H9 (cell line): ENCODE measurements at regions not wholly inside any gene's neighbourhood (a gene's known extent, or its start where the extent isn't known, plus 50 kb on each side); places are given as distances from the start of the nearest gene placed in this dataset.

Experiments used
- DNase-seq: peaks from one replicate; pipeline ENCODE4 v3.0.0-alpha.2; 2017
- H2AFZ ChIP-seq: one replicate; pipeline ENCODE4 v1.6.1; 2013; ENCODE audit warnings: mild to moderate bottlenecking, low read length, control low read depth, moderate library complexity
- H2AK5ac ChIP-seq: 2 replicates; pipeline ENCODE4 v1.6.1; 2013; ENCODE audit warnings: low read length, control low read depth, mixed read lengths; ENCODE audit not compliant: insufficient read length
- H2BK120ac ChIP-seq: one replicate; pipeline ENCODE4 v1.6.1; 2013; ENCODE audit warnings: low read depth, mild to moderate bottlenecking, low read length, control low read depth, inconsistent platforms; ENCODE audit not compliant: poor library complexity, severe bottlenecking
- H2BK12ac ChIP-seq: 2 replicates; pipeline ENCODE4 v1.6.1; 2013; ENCODE audit warnings: low read length, control low read depth, mixed read lengths, low read depth; ENCODE audit not compliant: insufficient read length
- H2BK15ac ChIP-seq: 2 replicates; pipeline ENCODE4 v1.6.1; 2013; ENCODE audit warnings: low read depth, low read length, control low read depth
- H2BK20ac ChIP-seq: one replicate; pipeline ENCODE4 v1.6.1; 2013; ENCODE audit warnings: low read depth, mild to moderate bottlenecking, low read length, control low read depth, inconsistent platforms; ENCODE audit not compliant: poor library complexity, severe bottlenecking
- H2BK5ac ChIP-seq: 2 replicates; pipeline ENCODE4 v1.6.1; 2013; ENCODE audit warnings: low read length, control low read depth, mixed read lengths; ENCODE audit not compliant: insufficient read length
- H3K14ac ChIP-seq: 2 replicates; pipeline ENCODE4 v1.6.1; 2013; ENCODE audit warnings: low read length, control low read depth; ENCODE audit not compliant: insufficient read depth
- H3K18ac ChIP-seq: 2 replicates; pipeline ENCODE4 v1.6.1; 2013; ENCODE audit warnings: low read depth, mild to moderate bottlenecking, mixed read lengths, low read length, control low read depth; ENCODE audit not compliant: insufficient read length
- H3K23ac ChIP-seq: 2 replicates; pipeline ENCODE4 v1.6.1; 2013; ENCODE audit warnings: low read length, control low read depth, mixed read lengths, low read depth; ENCODE audit not compliant: insufficient read length
- H3K23me2 ChIP-seq: 2 replicates; pipeline ENCODE4 v1.6.1; 2013; ENCODE audit warnings: low read depth, mild to moderate bottlenecking, mixed read lengths, low read length, control low read depth; ENCODE audit not compliant: insufficient read length, poor library complexity, severe bottlenecking
- H3K27ac ChIP-seq: 2 replicates; pipeline ENCODE4 v1.5.1; 2013; ENCODE audit warnings: low read length, control low read depth, mixed read lengths, low read depth; ENCODE audit not compliant: insufficient read length
- H3K27me3 ChIP-seq: 2 replicates; pipeline ENCODE4 v1.6.1; 2013; ENCODE audit warnings: low read length, control low read depth, inconsistent platforms; ENCODE audit not compliant: insufficient read depth
- H3K4ac ChIP-seq: 2 replicates; pipeline ENCODE4 v1.6.1; 2013; ENCODE audit warnings: low read depth, mild to moderate bottlenecking, control low read depth, inconsistent platforms, low read length, moderate library complexity
- H3K4me1 ChIP-seq: 2 replicates; pipeline ENCODE4 v1.6.1; 2013; ENCODE audit warnings: low read length, control low read depth, inconsistent platforms; ENCODE audit not compliant: insufficient read depth
- H3K4me2 ChIP-seq: 2 replicates; pipeline ENCODE4 v1.6.1; 2013; ENCODE audit warnings: low read length, control low read depth, mixed read lengths; ENCODE audit not compliant: insufficient read length, insufficient read depth
- H3K56ac ChIP-seq: 2 replicates; pipeline ENCODE4 v1.6.1; 2013; ENCODE audit warnings: low read depth, mild to moderate bottlenecking, mixed read lengths, low read length, control low read depth; ENCODE audit not compliant: insufficient read length
- H3K79me1 ChIP-seq: 2 replicates; pipeline ENCODE4 v1.6.1; 2013; ENCODE audit warnings: low read depth, mild to moderate bottlenecking, moderate library complexity, low read length, control low read depth, inconsistent platforms; ENCODE audit not compliant: insufficient read depth, poor library complexity, severe bottlenecking
- H3K79me2 ChIP-seq: 2 replicates; pipeline ENCODE4 v1.6.1; 2013; ENCODE audit warnings: low read length, control low read depth, inconsistent platforms; ENCODE audit not compliant: insufficient read depth
- H3K9ac ChIP-seq: 2 replicates; pipeline ENCODE4 v1.6.1; 2013; ENCODE audit warnings: low read length, control low read depth, mixed read lengths; ENCODE audit not compliant: insufficient read length; ENCODE audit errors: extremely low read depth
- H3K9me3 ChIP-seq: one replicate; pipeline ENCODE4 v1.6.1; 2013; ENCODE audit warnings: low read depth, low read length, inconsistent platforms; ENCODE audit not compliant: control insufficient read depth
- H3T11ph ChIP-seq: one replicate; pipeline ENCODE4 v1.6.1; 2013; ENCODE audit warnings: mild to moderate bottlenecking, low read length, control low read depth, inconsistent platforms
- H4K20me1 ChIP-seq: one replicate; pipeline ENCODE4 v1.6.1; 2013; ENCODE audit not compliant: control insufficient read depth, insufficient read length, insufficient read depth
- H4K5ac ChIP-seq: 2 replicates; pipeline ENCODE4 v1.6.1; 2013; ENCODE audit warnings: low read depth, mild to moderate bottlenecking, mixed read lengths, low read length, control low read depth; ENCODE audit not compliant: insufficient read length
- H4K8ac ChIP-seq: replicated peaks from 2 replicates; pipeline ENCODE4 v1.6.1; 2013; ENCODE audit warnings: low read length, control low read depth, mixed read lengths, low read depth; ENCODE audit not compliant: insufficient read length
- H4K91ac ChIP-seq: 2 replicates; pipeline ENCODE4 v1.6.1; 2013; ENCODE audit warnings: low read depth, mild to moderate bottlenecking, moderate library complexity, mixed read lengths, low read length, control low read depth; ENCODE audit not compliant: insufficient read length
- H3K27ac Mint-ChIP-seq, 3 experiments: 2 replicates in 2 of 3; 3 replicates in 1 of 3; pipeline ENCODE4 v1.8.0; 2020 to 2021; ENCODE audit warnings: mixed read lengths in 3 of 3, mild to moderate bottlenecking in 1 of 3, moderate library complexity in 1 of 3
- H3K27me3 Mint-ChIP-seq: 2 replicates; pipeline ENCODE4 v1.8.0; 2021; ENCODE audit warnings: low read depth, mild to moderate bottlenecking, moderate library complexity, mixed read lengths
- H3K36me3 Mint-ChIP-seq, 3 experiments: 2 replicates in 2 of 3; 3 replicates in 1 of 3; pipeline ENCODE4 v1.8.0; 2020 to 2021; ENCODE audit warnings: low read depth in 3 of 3, mixed read lengths in 3 of 3; ENCODE audit not compliant: insufficient read depth in 1 of 3
- H3K4me1 Mint-ChIP-seq, 2 experiments: 2 replicates each; pipeline ENCODE4 v1.8.0; 2020; ENCODE audit warnings: mixed read lengths in 2 of 2
- H3K4me3 Mint-ChIP-seq, 2 experiments: 2 replicates in 1 of 2; 3 replicates in 1 of 2; pipeline ENCODE4 v1.8.0; 2020 to 2021; ENCODE audit warnings: mild to moderate bottlenecking in 2 of 2, mixed read lengths in 2 of 2, moderate library complexity in 1 of 2
- H3K9me3 Mint-ChIP-seq, 2 experiments: 2 replicates in 1 of 2; 3 replicates in 1 of 2; pipeline ENCODE4 v1.8.0; 2020; ENCODE audit warnings: mild to moderate bottlenecking in 2 of 2, mixed read lengths in 2 of 2, moderate library complexity in 1 of 2
- WGBS: extraction: QIAGEN DNeasy Blood & Tissue Kit; methylation state at CpG from one replicate; pipeline ENCODE4 v1.1.7; 2013; ENCODE audit warnings: missing lambda C conversion rate, low lambda C conversion rate, mixed read lengths; ENCODE audit not compliant: insufficient read length; ENCODE audit errors: extremely low coverage; 5-methylcytosine and 5-hydroxymethylcytosine counted together
- TF ChIP-seq, protein P1 (sequence below): fragments of 200-600 bp; sonication (generic); conservative IDR thresholded peaks from 3 replicates; pipeline ENCODE4 v1.8.0; 2021; ENCODE audit warnings: antibody characterized with exemption, mild to moderate bottlenecking

DNA sequence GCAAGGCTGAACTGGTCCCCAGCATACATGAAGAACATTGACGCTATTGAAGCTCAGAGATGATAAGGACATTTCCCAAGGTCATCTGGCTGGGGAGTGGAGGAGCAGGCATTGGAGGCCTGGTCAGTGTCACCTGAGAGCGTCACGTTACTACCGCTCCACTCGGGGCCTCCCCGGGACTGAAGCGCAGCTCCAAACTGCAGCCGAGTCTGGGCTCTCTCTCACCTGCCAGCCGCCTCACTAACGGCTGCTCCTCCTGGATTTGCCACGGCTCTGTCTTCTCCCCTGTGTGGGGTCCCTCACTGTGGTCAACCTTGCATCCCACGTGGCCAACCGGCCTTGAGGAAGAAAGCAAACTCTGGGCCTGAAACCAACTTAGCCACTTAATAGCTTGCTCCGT is 111.3 kb downstream of the ADSS2 start:
- Histone ChIP-seq H3K23me2 (no peaks in the 10 kb centered on the region), H3T11ph (no peak overlapping the region), H4K5ac (no peak overlapping the region), H3K4ac (no peak overlapping the region), H3K9ac (no peak overlapping the region), H2BK12ac (peak overlapping the region; percentile 19), H4K91ac (no peak overlapping the region), H2BK15ac (no peak overlapping the region), H2BK5ac (no peak overlapping the region), H4K8ac (no peak overlapping the region), H3K23ac (no peak overlapping the region), H2BK20ac (no peak overlapping the region), H3K56ac (no peak overlapping the region), H3K27me3 (no peaks in the 10 kb centered on the region), H2AFZ (no peak overlapping the region), H3K4me2 (no peak overlapping the region), H2AK5ac (no peak overlapping the region), H3K18ac (no peak overlapping the region), H2BK120ac (no peak overlapping the region), H3K4me1 (peaks cover 3% of the 10 kb centered on the region; the same call in 1 of the 2 replicates), H3K27ac (no peak overlapping the region), H3K9me3 (no peaks in the 10 kb centered on the region), H3K79me1 (no peaks in the 10 kb centered on the region), H3K79me2 (no peaks in the 10 kb centered on the region), H3K14ac (peak overlapping the region; percentile 6; the same call in 1 of the 2 replicates), H4K20me1 (no peaks in the 10 kb centered on the region)
- TF ChIP-seq, protein P1, sequence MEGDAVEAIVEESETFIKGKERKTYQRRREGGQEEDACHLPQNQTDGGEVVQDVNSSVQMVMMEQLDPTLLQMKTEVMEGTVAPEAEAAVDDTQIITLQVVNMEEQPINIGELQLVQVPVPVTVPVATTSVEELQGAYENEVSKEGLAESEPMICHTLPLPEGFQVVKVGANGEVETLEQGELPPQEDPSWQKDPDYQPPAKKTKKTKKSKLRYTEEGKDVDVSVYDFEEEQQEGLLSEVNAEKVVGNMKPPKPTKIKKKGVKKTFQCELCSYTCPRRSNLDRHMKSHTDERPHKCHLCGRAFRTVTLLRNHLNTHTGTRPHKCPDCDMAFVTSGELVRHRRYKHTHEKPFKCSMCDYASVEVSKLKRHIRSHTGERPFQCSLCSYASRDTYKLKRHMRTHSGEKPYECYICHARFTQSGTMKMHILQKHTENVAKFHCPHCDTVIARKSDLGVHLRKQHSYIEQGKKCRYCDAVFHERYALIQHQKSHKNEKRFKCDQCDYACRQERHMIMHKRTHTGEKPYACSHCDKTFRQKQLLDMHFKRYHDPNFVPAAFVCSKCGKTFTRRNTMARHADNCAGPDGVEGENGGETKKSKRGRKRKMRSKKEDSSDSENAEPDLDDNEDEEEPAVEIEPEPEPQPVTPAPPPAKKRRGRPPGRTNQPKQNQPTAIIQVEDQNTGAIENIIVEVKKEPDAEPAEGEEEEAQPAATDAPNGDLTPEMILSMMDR, result no peak
- peak; percentile 37 for DNase-seq
- no peaks in the 10 kb centered on the region for H3K36me3 Mint-ChIP-seq
- no CpG with 5 or more reads among the region's 14 CpGs for WGBS
- no peaks in the 10 kb centered on the region for H3K27me3 Mint-ChIP-seq
- H3K27ac Mint-ChIP-seq, result peak overlapping the region in 2 of 3 experiments; percentile 84 to 85; a peak in 4 of 7 replicates
- H3K9me3 Mint-ChIP-seq, result no peaks in the 10 kb centered on the region
- H3K4me1 Mint-ChIP-seq, result peaks cover 32 to 35% of the 10 kb centered on the region in 2 experiments
- H3K4me3 Mint-ChIP-seq, result no peak overlapping the region
